Neural crest cell (in vitro differentiated cells): ENCODE measurements at regions not wholly inside any gene's neighbourhood (a gene's known extent, or its start where the extent isn't known, plus 50 kb on each side); places are given as distances from the start of the nearest gene placed in this dataset.
A peak's percentile ranks its signal among the peaks of the same experiment; 100 is the strongest.

Experiments used
- DNase-seq: peaks from one replicate; pipeline ENCODE4 v3.0.0; 2021; ENCODE audit warnings: low read depth, mixed read lengths, low spot score
- H3K27ac Mint-ChIP-seq: one replicate; pipeline ENCODE4 v1.8.0; 2021; ENCODE audit warnings: mild to moderate bottlenecking, mixed read lengths; ENCODE audit not compliant: unreplicated experiment
- H3K27me3 Mint-ChIP-seq: 2 replicates; pipeline ENCODE4 v1.8.0; 2021; ENCODE audit warnings: low read depth, mild to moderate bottlenecking, mixed read lengths
- H3K36me3 Mint-ChIP-seq: 2 replicates; pipeline ENCODE4 v1.8.0; 2021; ENCODE audit warnings: low read depth, mild to moderate bottlenecking, mixed read lengths
- H3K4me1 Mint-ChIP-seq: 2 replicates; pipeline ENCODE4 v1.8.0; 2021; ENCODE audit warnings: mixed read lengths
- H3K4me3 Mint-ChIP-seq: one replicate; pipeline ENCODE4 v1.8.0; 2021; ENCODE audit warnings: mild to moderate bottlenecking, mixed read lengths
- H3K9me3 Mint-ChIP-seq: 2 replicates; pipeline ENCODE4 v1.8.0; 2021; ENCODE audit warnings: mixed read lengths
- TF ChIP-seq, protein P1 (sequence below): fragments of 200-600 bp; sonication (generic); conservative IDR thresholded peaks from 2 replicates; pipeline ENCODE4 v1.5.0; 2021; ENCODE audit warnings: antibody characterized with exemption, mild to moderate bottlenecking

DNA sequence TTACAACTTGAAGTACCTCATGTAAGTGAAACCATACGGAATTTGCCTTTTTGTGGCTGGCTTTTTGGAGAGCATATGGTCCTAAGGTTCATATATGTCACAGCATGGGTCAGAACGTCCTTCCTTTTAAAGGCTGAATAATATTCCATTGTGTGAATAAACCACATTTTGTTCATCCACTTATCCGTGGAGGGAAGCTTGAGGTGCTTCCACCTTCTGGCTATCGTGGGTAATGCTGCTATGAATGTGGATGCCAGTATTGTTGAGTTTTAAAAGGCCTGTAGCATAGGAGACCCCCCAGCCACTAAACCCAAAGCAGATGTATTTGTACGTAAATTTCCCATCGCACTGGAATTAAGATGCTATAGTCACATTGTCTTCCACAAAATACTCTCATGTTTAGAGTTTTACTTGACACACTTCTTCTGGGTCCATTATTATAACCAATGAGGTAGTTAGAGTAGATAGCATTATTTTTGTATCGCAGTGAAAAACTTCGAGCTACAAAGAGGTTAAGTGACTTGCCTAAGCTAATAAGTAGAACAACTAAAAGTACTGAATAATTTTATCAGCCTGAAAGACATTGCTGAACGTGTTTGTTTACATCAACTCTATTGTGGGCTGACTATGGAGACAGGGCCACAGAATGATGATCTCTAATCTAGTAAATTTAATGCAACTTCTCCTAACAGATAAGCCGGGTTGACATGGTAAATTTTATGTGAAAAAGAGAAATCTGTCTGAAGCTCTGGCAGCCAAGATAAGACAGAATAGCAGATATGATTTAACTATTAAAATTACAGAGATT, 183.0 kb upstream of the CTBP2 start:
- Mint-ChIP-seq H3K36me3 (no peaks in the 10 kb centered on the region), H3K27ac (no peak overlapping the region), H3K9me3 (peaks cover 6% of the 10 kb centered on the region), H3K27me3 (no peaks in the 10 kb centered on the region), H3K4me1 (peaks cover 4% of the 10 kb centered on the region), H3K4me3 (no peak overlapping the region)
- TF ChIP-seq, protein P1, sequence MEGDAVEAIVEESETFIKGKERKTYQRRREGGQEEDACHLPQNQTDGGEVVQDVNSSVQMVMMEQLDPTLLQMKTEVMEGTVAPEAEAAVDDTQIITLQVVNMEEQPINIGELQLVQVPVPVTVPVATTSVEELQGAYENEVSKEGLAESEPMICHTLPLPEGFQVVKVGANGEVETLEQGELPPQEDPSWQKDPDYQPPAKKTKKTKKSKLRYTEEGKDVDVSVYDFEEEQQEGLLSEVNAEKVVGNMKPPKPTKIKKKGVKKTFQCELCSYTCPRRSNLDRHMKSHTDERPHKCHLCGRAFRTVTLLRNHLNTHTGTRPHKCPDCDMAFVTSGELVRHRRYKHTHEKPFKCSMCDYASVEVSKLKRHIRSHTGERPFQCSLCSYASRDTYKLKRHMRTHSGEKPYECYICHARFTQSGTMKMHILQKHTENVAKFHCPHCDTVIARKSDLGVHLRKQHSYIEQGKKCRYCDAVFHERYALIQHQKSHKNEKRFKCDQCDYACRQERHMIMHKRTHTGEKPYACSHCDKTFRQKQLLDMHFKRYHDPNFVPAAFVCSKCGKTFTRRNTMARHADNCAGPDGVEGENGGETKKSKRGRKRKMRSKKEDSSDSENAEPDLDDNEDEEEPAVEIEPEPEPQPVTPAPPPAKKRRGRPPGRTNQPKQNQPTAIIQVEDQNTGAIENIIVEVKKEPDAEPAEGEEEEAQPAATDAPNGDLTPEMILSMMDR, result peak; percentile 65
- peak; percentile 13 for DNase-seq

DNA sequence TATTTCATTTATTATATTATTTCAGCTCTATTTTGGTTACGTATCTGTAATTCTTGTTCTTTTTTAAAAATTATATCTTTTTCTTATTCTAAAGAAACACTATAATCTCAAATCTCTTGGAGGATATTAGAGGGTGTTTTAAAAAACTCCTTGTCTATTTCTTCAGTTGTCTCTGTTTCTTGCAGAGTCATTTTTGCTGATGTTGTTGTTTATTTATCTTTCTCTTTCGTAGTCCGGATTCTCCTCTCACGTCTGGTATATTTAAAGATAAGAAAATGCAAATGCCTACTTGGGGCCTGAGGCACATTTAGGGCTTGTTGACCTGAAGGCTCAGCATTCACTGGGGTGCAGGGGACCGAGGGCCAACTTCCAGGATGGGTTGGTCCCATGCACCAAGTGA, 181.2 kb upstream of the CTBP2 start:
- Mint-ChIP-seq H3K4me3 (no peak overlapping the region), H3K9me3 (peaks cover 8% of the 10 kb centered on the region), H3K27me3 (no peaks in the 10 kb centered on the region), H3K4me1 (peaks cover 4% of the 10 kb centered on the region), H3K36me3 (no peaks in the 10 kb centered on the region), H3K27ac (no peak overlapping the region)
- DNase-seq, result no peak
- TF ChIP-seq, protein P1, result no peak

DNA sequence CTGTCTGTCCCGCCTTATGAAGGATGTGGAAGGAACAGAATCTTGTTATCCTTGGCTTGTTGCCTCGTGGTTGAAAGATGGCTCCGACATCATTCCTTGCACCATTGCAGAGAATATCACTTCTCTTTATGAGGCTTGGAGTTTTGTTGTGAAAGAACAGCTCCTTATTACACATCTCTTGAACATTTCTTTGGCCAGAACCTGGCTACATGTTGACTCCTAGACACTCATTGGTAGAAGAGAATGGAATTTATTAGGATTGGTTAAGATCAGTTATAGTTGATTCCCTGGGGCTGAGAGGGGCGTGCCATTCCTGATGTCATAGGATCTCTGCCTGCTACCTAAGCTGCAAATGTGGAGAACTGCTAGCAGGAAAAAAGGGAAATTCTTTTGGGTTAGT, 180.5 kb upstream of the CTBP2 start:
- DNase-seq, result no peak
- H3K27me3 Mint-ChIP-seq, result no peaks in the 10 kb centered on the region
- TF ChIP-seq, protein P1, result no peak
- H3K27ac Mint-ChIP-seq, result no peak overlapping the region
- no peaks in the 10 kb centered on the region for H3K36me3 Mint-ChIP-seq
- H3K4me1 Mint-ChIP-seq, result peaks cover 4% of the 10 kb centered on the region
- H3K4me3 Mint-ChIP-seq, result no peak overlapping the region
- peaks cover 10% of the 10 kb centered on the region for H3K9me3 Mint-ChIP-seq

DNA sequence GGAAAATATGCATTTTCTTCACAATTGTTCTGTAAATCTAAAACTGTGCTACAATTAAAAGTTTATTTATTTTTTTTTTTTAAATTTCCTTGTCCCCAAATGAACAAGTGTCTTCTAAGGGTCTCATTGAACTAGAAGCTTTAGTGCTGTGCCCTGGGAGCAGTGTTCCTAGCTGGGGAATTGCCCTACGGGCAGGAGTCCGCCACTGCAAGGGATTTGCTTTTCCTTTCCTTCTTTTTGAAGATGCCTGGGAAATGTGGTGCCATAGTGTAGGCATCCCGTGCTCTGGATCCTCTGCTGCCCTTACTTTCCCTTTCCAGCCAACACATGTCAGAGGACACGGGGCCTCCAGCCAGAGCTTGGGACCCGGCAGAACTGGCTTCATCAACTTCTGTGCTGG, 177.1 kb upstream of the CTBP2 start:
- H3K27me3 Mint-ChIP-seq, result no peaks in the 10 kb centered on the region

DNA sequence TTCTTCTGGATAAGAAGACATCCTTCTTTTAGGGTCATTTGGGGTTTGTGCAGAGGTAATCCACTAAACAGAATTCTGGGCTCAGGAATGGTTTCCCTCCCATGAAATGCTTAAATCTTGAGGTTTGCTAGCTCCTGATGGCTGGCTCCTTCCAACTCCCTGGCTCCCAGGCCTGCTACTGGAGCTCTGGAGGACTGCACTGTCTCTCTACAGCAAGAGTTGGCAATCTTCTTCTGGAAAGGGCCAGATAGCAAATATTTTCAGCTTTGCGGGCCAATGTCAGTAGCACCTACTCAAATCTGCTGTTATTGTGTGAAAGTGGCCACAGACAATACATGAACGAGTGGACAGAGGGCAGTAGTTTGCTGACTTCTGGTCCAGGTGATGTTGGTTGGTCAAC, 174.2 kb upstream of the CTBP2 start:
- Mint-ChIP-seq H3K9me3 (peaks cover 12% of the 10 kb centered on the region), H3K4me3 (no peak overlapping the region), H3K36me3 (no peaks in the 10 kb centered on the region), H3K4me1 (no peaks in the 10 kb centered on the region), H3K27ac (no peak overlapping the region), H3K27me3 (no peaks in the 10 kb centered on the region)
- DNase-seq, result no peak
- TF ChIP-seq, protein P1, result no peak

More for the DNA sequence above, 177.1 kb upstream of the CTBP2 start:
- H3K9me3 Mint-ChIP-seq, result peaks cover 12% of the 10 kb centered on the region
- TF ChIP-seq, protein P1, result no peak
- no peak overlapping the region for H3K27ac Mint-ChIP-seq
- H3K4me1 Mint-ChIP-seq, result no peaks in the 10 kb centered on the region
- no peaks in the 10 kb centered on the region for H3K36me3 Mint-ChIP-seq
- DNase-seq, result no peak
- H3K4me3 Mint-ChIP-seq, result no peak overlapping the region
